Embryonic facial prominence (tissue), 1 donor: ENCODE measurements at regions not wholly inside any gene's neighbourhood (a gene's known extent, or its start where the extent isn't known, plus 50 kb on each side); places are given as distances from the start of the nearest gene placed in this dataset.
"Not testable (repeated sequence)": the region's sequence is repeated elsewhere in the genome, so short reads cannot be mapped to it uniquely, and the experiment has no call there.

Source experiments
- DNase-seq: peaks from one replicate; pipeline ENCODE4 v3.0.0-alpha.2; 2016; ENCODE audit errors: extremely low spot score

DNA sequence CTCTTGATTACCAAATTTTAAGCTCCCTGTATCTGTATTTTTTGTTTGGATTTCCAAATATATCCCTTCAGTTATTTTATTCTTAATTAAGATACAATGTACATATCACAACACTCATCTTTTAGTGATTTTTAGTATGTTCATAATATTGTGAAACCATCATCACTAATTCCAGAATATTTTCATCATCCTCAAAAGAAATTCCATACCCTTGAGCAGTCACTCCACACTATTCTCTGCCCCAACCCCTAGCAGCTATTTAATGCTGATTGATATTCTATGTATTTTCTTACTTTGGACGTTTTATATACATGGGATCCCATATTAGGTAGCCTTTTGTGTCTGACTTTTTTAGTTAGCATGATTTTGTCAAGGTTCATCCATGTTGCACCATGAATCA is 127.4 kb upstream of the SLC8A1 start:
- DNase-seq: no peak

DNA sequence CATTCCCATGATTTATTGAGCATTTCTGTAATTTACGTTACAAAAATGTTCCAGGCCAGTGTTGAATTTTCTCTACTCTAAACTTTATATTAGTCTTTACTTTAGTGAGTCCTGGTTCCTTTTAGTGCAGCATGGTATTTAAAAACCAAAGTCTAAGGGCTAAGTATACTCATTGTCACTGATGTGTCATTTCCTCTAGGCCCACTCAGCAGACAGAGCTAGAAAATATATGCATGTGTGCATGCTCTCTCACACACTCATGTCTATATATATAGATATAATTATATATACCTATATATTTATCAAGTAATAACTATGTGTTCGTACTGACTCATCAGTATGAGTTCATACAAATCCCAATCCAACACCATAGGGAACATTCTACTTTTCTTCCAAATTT is 132.5 kb upstream of the SLC8A1 start:
- DNase-seq: no peak

- no peak for DNase-seq
These were observed 139.9 kb upstream of the SLC8A1 start for GRCh38 chr2:40591774-40592173.

DNA sequence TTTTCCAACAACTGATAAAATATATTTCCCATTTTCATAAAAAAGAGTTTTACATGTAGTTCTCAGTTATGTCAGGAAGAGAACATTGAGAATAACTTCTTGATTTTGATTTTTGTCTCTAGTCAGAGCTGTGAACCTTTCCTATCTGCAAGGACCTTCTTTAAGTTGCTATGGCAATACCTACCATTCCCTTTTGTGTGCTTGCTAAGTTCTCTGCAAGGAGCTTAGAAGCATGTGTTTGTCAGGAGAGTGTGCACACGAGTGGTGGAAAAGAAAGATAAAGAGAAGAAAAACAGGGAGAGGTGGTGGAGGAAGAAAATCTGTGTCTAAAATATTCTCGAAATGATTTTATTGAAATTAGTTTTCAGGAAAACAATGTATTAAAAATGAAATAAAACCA is 140.3 kb upstream of the SLC8A1 start:
- no peak for DNase-seq

DNA sequence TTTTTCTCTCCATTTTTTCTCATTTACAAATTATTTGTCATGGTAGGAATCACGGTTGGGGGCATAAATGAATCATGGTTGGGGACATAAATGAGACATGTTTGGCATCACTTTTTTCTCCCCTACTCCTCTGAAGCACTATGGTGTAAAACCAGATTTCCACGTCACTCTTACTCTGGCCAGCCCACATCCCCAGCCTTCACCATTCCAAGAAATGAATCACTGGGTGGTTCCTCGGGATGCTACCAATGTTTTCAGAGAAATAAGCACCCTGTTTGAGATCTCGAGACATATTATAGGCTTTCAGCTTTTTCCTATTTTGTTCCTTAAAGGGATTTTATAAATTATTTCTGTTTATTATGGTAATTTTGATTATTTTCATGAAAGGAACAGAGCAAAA is 155.0 kb upstream of the SLC8A1 start:
- DNase-seq: no peak

DNA sequence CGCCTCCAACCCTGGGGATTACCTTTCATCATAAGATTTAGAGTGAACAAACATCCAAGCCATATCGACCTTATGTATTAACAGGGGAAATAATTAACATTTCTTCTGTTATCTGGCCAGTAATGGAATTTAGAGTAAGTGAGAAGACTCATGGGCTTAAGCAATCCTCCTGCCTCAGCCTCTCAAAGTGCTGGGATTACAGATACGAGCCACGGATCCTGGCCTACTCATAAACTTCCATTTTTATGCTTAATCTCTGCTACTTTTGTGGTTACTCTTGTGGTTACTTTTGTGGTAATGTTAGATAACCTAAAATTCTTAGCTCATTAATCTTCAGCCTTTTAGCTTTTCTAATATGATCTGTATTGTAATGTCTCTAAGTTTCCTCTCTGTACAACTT is 159.3 kb upstream of the SLC8A1 start:
- no peak for DNase-seq

GRCh38 chr2:40625849-40626248 is 174.0 kb upstream of the SLC8A1 start:
- no peak for DNase-seq

GRCh38 chr2:40628556-40628955 is 176.7 kb upstream of the SLC8A1 start:
- DNase-seq: no peak

DNA sequence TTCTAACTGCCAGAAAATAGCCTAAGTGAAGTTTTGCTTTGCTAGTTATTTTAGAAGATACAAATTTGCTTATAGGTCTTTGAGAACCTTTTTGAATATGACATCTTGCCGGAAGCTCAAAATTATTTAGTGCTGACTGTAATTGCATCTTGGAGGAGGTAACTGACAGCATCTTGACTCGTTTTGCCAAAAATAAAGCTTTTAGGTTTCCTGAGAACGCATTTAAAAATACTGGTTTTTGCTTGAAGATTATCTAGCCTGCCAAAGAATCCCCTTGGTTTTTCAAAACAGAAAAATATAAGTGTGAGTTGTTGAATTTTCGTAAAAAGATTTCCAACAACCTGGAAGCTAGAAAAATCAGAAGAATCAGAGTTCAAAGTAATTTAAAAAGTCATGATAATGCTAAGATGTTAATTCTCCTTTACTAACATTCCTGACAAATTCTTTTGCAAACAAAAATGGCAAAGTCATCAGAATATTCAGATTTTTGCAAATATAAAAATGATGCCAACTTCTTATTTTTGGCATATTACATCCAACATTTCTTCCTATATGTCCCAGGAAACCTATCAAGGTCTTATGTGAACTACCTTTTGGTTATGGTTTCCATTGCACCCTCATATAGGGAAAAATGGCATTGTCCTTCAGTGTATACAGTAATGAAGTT is 178.0 kb upstream of the SLC8A1 start:
- DNase-seq: no peak

DNA sequence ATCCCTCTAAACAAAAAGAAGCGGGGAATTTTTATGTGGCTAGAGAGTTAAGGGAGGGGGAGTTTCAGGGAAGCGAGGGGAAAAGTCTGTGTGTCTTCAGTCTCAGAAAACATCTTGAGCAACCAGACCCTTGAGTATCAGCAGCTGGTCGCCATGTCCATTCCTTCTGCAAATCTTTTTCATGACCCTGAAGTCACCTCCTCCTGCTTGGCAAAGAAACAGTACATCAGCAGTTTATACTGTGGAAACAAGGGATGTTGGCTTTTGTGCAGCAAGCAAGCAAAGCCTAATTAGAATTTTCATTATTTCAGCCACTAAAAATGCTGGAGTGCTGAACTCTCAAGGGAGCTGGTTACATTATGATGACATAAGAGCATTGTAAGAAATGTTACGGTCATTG is 187.4 kb upstream of the SLC8A1 start:
- no peak for DNase-seq

GRCh38 chr2:40642237-40642636 is 190.3 kb upstream of the SLC8A1 start:
- DNase-seq: no peak

- DNase-seq: no peak
These were observed 190.8 kb upstream of the SLC8A1 start for GRCh38 chr2:40642726-40643125.

- no peak for DNase-seq
These were observed 194.8 kb upstream of the SLC8A1 start for GRCh38 chr2:40646642-40647041.

- DNase-seq: no peak
These were observed 200.3 kb upstream of the SLC8A1 start for GRCh38 chr2:40652155-40652554.

- no peak for DNase-seq
These were observed 201.9 kb upstream of the SLC8A1 start for GRCh38 chr2:40653829-40654228.

- no peak for DNase-seq
These were observed 202.5 kb upstream of the SLC8A1 start for GRCh38 chr2:40654346-40654745.

DNA sequence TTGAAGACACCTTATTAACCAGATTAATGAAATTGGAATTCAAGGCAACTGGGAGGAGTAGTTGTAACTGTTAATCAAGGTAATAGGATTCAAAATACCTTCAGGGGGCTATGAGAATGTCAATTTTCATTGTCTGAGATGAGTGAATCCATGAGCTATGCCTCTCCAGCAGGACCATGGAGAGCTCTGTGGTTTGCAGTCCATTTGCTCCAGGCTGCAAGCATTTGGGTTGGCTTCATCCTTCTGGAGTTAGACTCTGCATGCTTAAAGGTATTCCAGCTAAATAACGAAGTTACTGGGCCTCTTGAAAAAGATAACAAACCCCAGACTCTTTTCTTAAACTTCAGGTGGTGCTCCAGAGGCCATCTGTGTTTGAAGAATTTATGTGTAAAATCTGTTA is 207.1 kb upstream of the SLC8A1 start:
- peak; percentile 27 for DNase-seq

GRCh38 chr2:40665493-40666232 is 213.8 kb upstream of the SLC8A1 start:
- no peak for DNase-seq

DNA sequence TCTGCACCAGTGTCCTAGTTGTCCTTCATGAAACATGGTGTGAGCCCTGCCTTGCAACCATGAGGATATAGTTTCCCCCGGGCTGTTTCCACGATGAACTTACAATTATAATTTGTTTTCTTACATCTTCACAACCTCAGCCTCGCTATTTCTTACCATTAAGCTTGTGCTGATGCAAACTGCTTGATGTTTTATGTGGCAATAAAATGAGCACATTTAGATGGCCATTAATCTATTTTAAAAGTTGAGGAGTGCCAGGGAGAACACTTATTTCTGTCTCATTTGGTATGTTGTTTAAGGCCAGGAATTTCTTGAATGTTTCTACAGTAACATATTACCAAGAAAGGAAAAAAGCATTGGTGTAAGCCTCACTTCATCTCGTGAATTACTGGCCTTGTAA is 214.5 kb upstream of the SLC8A1 start:
- no peak for DNase-seq

- no peak for DNase-seq
These were observed 216.5 kb upstream of the SLC8A1 start for GRCh38 chr2:40668425-40668824.

- not testable (repeated sequence) for DNase-seq
These were observed 224.4 kb upstream of the SLC8A1 start for GRCh38 chr2:40676134-40676790.

GRCh38 chr2:40680547-40680946 is 228.7 kb upstream of the SLC8A1 start:
- DNase-seq: no peak

GRCh38 chr2:40690036-40690435 is 238.1 kb upstream of the SLC8A1 start:
- DNase-seq: no peak
